HG02610 (cell line): ENCODE measurements at regions not wholly inside any gene's neighbourhood (a gene's known extent, or its start where the extent isn't known, plus 50 kb on each side); places are given as distances from the start of the nearest gene placed in this dataset.

ENCODE experiments used
- ATAC-seq: cut with Tn5 transposase; IDR thresholded peaks from one replicate; pipeline ENCODE4 v1.9.1; 2021; ENCODE audit warnings: mild to moderate bottlenecking, moderate library complexity; ENCODE audit not compliant: unreplicated experiment

- ATAC-seq, result no peak
Observed at GRCh38 chr6:145175470-145175869, 559.9 kb downstream of the EPM2A start.

DNA sequence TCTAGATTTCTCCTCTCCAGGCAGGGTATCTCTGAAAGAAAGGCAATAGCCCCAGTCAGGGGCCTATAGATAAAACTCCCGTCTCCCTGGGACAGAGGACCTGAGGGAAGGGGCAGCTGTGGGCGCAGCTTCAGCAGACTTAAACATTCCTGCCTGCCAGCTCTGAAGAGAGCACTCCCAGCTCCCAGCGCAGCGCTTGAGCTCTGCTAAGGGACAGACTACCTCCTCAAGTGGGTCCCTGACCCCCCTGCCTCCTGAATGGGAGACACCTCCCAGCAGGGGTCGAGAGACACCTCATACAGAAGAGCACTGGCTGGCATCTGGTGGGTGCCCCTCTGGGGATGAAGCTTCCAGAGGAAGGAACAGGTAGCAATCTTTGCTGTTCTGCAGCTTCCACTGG, 556.9 kb downstream of the EPM2A start:
- ATAC-seq, result no peak

GRCh38 chr6:145187491-145188206, 547.7 kb downstream of the EPM2A start:
- ATAC-seq, result no peak

GRCh38 chr6:145189836-145190235, 545.5 kb downstream of the EPM2A start:
- ATAC-seq, result no peak

DNA sequence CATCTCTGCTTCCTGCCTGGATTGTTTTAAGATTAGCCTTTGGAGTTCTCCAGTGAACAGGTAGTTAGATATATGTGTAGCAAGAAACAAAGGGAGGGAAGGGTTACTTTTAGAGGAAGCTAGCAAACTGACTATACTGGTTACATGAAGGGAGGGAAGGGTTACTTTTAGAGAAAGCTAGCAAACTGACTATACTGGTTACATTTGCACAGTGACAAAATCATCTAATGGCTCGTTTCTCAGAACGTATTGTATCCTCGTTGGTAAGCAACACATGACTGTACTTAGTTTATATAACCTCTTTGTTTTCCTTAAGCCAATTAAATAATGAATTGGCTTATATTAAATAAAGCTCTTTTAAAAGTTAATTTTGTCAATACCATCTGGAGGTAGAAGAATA, 540.9 kb downstream of the EPM2A start:
- no peak for ATAC-seq

DNA sequence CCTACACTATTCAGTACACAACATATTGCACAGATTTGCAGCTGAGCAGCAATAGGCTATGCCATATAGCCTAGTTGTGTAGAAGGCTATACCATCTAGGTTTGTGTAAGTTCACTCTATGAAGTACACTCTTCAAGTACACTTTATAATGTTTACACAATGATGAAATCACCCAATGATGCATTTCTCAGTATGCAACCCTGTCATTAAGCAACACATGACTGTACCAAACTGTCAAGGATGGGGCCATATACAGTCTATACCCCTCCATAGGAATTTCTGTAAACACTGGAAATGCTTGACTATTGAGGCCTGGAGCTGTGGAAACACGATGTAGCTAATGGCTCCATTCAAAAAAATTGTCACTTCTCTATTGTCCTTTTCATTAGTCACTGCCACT, 535.4 kb downstream of the EPM2A start:
- ATAC-seq, result no peak

DNA sequence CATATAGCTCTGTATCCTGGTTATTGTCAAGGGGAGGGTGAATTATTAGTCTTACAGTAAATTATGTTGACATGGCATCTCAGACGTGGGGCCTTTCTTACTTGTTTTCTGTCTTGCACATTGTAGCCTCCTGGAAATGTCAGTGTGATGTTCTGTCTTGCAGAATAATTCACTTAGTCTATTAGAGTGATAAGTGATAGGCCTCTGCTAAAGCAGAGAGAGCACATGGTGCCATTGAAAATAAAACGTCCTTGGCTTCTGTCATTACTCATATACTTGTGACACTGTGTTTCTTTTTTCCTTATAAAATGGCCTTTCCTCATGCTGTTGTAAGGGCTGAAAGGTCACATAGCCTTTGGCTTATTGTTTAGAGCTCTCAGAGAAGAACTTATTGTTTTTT, 531.0 kb downstream of the EPM2A start:
- ATAC-seq, result no peak

- ATAC-seq, result no peak
Observed at GRCh38 chr6:145206247-145206907, 528.9 kb downstream of the EPM2A start.

- ATAC-seq, result no peak
Observed at GRCh38 chr6:145208474-145208873, 526.8 kb downstream of the EPM2A start.

DNA sequence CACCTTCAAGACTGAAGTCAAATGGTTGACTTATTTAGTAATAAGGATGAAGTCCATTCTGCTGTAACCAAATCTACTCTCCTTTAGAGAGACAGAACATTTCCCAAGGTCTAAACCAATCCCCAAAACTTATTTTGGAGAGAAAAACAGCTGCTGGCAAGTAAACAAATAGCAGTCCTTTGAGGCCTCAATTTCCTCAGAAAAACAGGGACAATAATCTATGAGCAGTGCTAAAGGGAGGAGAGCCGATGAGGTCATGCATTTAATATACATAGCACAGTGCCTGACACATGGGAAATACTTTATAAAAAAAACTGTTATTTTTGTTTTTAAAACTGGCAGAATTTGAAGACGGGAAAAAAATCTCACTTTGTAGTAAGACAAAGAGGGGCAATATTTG, 526.0 kb downstream of the EPM2A start:
- ATAC-seq, result no peak

- ATAC-seq, result peak; percentile 36
Observed at GRCh38 chr6:145212813-145213212, 522.5 kb downstream of the EPM2A start.

DNA sequence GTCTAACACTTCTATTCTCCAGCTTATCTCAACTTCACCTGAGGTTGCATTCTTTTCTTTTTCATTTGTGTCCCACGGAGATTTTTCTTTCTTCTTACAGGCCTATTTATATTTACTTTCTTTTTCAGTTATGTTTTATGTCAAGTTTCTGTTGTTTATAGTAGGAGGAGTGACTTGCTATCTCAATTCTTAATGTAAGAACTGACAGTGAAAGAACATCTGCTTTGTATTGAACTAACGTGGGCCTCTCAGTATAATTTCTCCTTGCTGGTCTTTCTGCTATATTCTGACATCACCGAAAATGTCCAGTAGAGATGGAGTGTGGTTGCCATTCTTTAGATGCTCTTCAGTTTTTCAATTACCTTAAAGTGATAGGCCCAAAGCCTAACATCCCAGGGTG, 521.7 kb downstream of the EPM2A start:
- peak; percentile 85 for ATAC-seq

DNA sequence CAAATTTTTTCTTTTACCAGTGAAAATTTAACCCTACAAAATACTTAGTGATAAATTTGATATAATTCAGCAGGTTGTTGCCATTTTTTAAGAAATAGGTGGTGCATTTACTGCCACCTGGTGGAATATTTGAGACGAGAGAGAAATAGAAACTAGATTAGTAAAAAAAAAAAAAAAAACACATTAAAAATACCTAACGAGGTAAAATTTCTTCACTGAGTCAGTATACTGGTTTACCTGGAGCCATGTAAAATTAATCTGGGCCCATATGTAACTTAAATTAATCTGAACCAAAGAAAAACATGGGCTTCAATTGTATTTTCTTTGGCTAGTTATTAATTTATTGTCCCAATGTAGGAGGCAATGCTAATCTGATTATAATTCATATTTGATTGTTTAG, 520.8 kb downstream of the EPM2A start:
- no peak for ATAC-seq

- no peak for ATAC-seq
Observed at GRCh38 chr6:145224450-145224849, 510.9 kb downstream of the EPM2A start.

DNA sequence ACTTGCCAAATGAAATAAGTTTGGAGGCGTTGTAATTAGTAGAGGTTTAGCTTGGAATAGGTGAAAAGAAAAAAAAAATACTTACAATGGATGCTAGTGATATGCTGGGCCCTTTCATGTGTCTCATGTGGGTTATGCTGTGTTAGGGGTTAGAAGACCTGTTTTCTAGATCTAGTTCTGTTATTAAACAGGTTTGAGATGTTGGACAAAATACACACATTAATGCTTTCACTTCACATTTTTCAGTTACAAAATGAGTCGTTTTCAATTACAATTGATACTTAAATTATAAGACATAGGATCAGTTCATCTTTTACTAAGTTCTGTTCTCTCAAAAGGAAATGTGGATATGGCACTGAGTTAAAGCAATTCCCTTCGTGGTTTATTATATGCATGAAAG, 509.8 kb downstream of the EPM2A start:
- ATAC-seq, result no peak

GRCh38 chr6:145227593-145227992, 507.7 kb downstream of the EPM2A start:
- no peak for ATAC-seq

DNA sequence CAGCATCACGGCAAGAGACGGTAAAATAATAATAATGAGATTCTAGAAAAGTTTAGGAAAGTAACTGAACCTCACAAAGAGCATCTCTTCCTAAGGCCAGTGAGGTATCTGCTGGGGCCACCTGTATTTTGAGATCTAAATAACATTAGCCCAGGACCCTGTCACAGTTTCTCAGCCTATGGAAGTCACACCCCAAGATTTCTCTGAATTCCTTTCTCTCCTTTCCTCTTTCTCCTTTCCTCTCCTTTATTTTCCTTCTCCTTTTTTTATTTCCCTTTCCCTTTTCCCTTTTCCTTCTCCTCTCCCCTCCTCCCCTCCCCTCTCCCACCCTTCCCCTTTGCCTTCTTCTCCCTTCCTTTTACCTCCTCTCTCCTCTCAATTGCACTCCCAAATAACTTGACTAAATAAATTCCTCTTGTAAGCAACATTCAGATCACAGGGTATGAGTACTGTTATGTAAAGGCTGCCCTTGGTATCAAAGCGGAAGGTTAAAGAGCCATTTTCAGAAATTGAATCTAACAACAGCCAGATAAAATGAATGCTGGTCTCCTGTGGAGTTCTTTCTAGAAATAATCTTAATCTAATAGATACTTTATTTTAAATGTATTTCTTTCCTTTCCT, 506.2 kb downstream of the EPM2A start:
- ATAC-seq, result no peak

- no peak for ATAC-seq
Observed at GRCh38 chr6:145233955-145234354, 501.4 kb downstream of the EPM2A start.

DNA sequence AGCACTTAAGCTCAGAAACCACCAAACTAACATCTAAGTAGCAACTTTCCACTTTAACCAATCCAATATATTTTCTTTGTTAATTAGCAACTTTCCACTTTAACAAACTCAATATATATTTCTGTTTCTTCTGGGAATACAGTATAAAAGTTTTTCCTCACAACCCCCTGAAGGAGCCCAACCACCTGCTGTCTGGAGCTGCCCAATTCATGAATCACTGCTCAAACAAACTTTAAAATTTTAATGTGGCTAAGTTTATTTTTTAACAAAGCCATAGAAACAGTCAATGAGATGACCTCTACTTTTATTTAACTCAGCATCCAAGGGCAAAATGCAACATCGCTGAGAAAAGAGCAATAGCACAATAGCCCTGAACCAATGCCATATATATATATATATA, 500.1 kb downstream of the EPM2A start:
- ATAC-seq, result no peak

GRCh38 chr6:145238787-145239186, 496.5 kb downstream of the EPM2A start:
- no peak for ATAC-seq

- ATAC-seq, result no peak
Observed at GRCh38 chr6:145241039-145241438, 494.3 kb downstream of the EPM2A start.

DNA sequence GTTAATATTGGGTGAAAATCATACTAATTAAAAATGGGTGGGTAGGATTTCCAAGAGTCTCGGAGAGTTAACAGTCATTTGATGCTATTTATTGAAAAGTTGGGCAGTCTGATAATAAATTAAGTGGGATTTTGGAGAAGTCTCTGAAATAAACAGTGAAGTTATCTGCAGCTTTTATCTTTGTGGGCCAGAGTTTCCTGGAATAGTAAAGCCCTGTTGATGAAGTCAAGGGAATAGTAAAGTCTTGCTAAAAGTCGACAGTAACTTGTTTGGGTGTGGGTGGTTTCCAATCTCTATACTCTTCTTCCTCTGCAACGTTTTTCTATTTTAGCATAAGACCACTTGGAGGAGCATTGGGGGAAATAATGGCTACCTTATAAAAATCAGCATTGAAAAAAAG, 493.6 kb downstream of the EPM2A start:
- no peak for ATAC-seq
